WTC11 (cell line): ENCODE measurements at regions not wholly inside any gene's neighbourhood (a gene's known extent, or its start where the extent isn't known, plus 50 kb on each side); places are given as distances from the start of the nearest gene placed in this dataset.

Experiments
- ATAC-seq: fragments of 200-7000 bp; cut with Tn5 transposase; 2 replicates; pipeline ENCODE4 v1.10.0; 2021; ENCODE audit warnings: mild to moderate bottlenecking, moderate library complexity
- CTCF ChIA-PET: fragments of 300-600 bp; sonication (Branson Sonifier 250); formaldehyde crosslinking; loops from one replicate; lab custom pipeline; 2021; ENCODE audit warnings: antibody characterized with exemption; lab: Charles Lee
- POLR2A ChIA-PET: fragments of 350-600 bp; sonication (Branson Sonifier 250); formaldehyde crosslinking; loops from one replicate; lab custom pipeline; 2021; ENCODE audit warnings: antibody characterized with exemption; lab: Charles Lee
- DNase-seq: peaks from one replicate; pipeline ENCODE4 v3.0.0; 2021; ENCODE audit warnings: low spot score
- H3K27ac Mint-ChIP-seq: 2 replicates; pipeline ENCODE4 v1.8.0; 2021; ENCODE audit warnings: mixed read lengths
- H3K27me3 Mint-ChIP-seq: 2 replicates; pipeline ENCODE4 v1.8.0; 2021; ENCODE audit warnings: low read depth, mild to moderate bottlenecking, moderate library complexity, mixed read lengths
- H3K36me3 Mint-ChIP-seq: 2 replicates; pipeline ENCODE4 v1.8.0; 2021; ENCODE audit warnings: mixed read lengths
- H3K4me1 Mint-ChIP-seq: 2 replicates; pipeline ENCODE4 v1.8.0; 2022; ENCODE audit warnings: mixed read lengths
- H3K4me3 Mint-ChIP-seq: 2 replicates; pipeline ENCODE4 v1.8.0; 2021; ENCODE audit warnings: mild to moderate bottlenecking, moderate library complexity, mixed read lengths
- H3K9me3 Mint-ChIP-seq: 2 replicates; pipeline ENCODE4 v1.8.0; 2021; ENCODE audit warnings: mixed read lengths
- ESRRA ChIP-seq: sonication (generic); formaldehyde crosslinking; IDR thresholded peaks from 2 replicates; pipeline ENCODE4 v1.8.1; 2022; ENCODE audit warnings: mild to moderate bottlenecking, missing genetic modification reagents, borderline replicate concordance
- FOXJ3 ChIP-seq: sonication (generic); formaldehyde crosslinking; IDR thresholded peaks from 2 replicates; pipeline ENCODE4 v1.9.0; 2021; ENCODE audit warnings: missing genetic modification reagents, mild to moderate bottlenecking, borderline replicate concordance
- GRHL2 ChIP-seq: fragments of 250-450 bp; sonication (Bioruptor Pico); IDR thresholded peaks from 2 replicates; pipeline ENCODE4 v1.8.0; 2022; ENCODE audit warnings: mild to moderate bottlenecking, moderate library complexity; ENCODE audit not compliant: insufficient replicate concordance, severe bottlenecking
- HMGA2 ChIP-seq: fragments of 250-450 bp; sonication (Bioruptor Pico); IDR thresholded peaks from 2 replicates; pipeline ENCODE4 v1.4.0; 2021; ENCODE audit warnings: mild to moderate bottlenecking, moderate library complexity
- NFYB ChIP-seq: sonication (generic); formaldehyde crosslinking; conservative IDR thresholded peaks from 2 replicates; pipeline ENCODE4 v1.8.0; 2022; ENCODE audit warnings: low read depth, missing genetic modification reagents
- NR1H2 ChIP-seq: sonication (generic); formaldehyde crosslinking; IDR thresholded peaks from 2 replicates; pipeline ENCODE4 v1.9.0; 2021; ENCODE audit warnings: mild to moderate bottlenecking, moderate library complexity, missing genetic modification reagents
- NR3C1 ChIP-seq: sonication (generic); formaldehyde crosslinking; conservative IDR thresholded peaks from 2 replicates; pipeline ENCODE4 v1.8.1; 2023; ENCODE audit warnings: low read depth, mild to moderate bottlenecking, missing genetic modification reagents
- ZNF232 ChIP-seq: sonication (generic); formaldehyde crosslinking; IDR thresholded peaks from 2 replicates; pipeline ENCODE4 v1.8.0; 2022; ENCODE audit warnings: mild to moderate bottlenecking, missing genetic modification reagents
- TF ChIP-seq, protein P1 (sequence below): sonication (generic); formaldehyde crosslinking; IDR thresholded peaks from 2 replicates; pipeline ENCODE4 v1.8.1; 2022; ENCODE audit warnings: missing genetic modification reagents, borderline replicate concordance
- TF ChIP-seq, protein P2 (sequence below): sonication (generic); formaldehyde crosslinking; IDR thresholded peaks from 2 replicates; pipeline ENCODE4 v1.8.0; 2023; ENCODE audit warnings: missing genetic modification reagents, mild to moderate bottlenecking, borderline replicate concordance
- TF ChIP-seq, protein P3 (sequence below): sonication (generic); formaldehyde crosslinking; IDR thresholded peaks from 2 replicates; pipeline ENCODE4 v1.8.0; 2022; ENCODE audit warnings: mild to moderate bottlenecking, missing genetic modification reagents
- TF ChIP-seq, protein P4 (sequence below): sonication (generic); formaldehyde crosslinking; IDR thresholded peaks from 2 replicates; pipeline ENCODE4 v1.8.1; 2023; ENCODE audit warnings: mild to moderate bottlenecking, missing genetic modification reagents
- TF ChIP-seq, protein P5 (sequence below): fragments of 250-450 bp; sonication (Bioruptor Pico); IDR thresholded peaks from 2 replicates; pipeline ENCODE4 v2.1.2; 2022; ENCODE audit warnings: mild to moderate bottlenecking, moderate library complexity
- TF ChIP-seq, protein P6 (sequence below): sonication (generic); formaldehyde crosslinking; conservative IDR thresholded peaks from 2 replicates; pipeline ENCODE4 v1.8.1; 2022; ENCODE audit warnings: mild to moderate bottlenecking, missing genetic modification reagents
- TF ChIP-seq, protein P7 (sequence below): sonication (generic); formaldehyde crosslinking; IDR thresholded peaks from 2 replicates; pipeline ENCODE4 v1.8.0; 2023; ENCODE audit warnings: mild to moderate bottlenecking, missing genetic modification reagents

DNA sequence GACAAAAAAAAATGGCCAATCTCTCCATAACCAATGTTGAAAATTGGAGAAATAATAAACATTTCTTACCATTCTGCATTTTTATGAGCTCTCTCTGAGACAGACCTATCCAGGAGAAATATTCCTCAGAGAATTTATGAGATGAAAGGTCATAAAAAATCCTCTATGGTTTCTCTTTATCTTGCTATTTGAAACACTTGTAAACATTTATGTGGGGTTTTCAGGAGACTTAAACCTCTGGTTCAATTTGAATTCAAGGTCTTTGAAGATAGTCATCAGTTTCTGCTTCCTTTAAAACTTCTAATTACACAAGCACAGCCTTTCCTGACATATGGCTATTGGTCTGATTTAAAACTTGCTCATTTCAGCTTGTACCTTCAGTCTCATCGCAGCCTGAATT lies 78.5 kb upstream of the APBB1IP start:
- TF ChIP-seq NFYB (CRISPR knock-in tag): no peak
- TF ChIP-seq, protein P1, sequence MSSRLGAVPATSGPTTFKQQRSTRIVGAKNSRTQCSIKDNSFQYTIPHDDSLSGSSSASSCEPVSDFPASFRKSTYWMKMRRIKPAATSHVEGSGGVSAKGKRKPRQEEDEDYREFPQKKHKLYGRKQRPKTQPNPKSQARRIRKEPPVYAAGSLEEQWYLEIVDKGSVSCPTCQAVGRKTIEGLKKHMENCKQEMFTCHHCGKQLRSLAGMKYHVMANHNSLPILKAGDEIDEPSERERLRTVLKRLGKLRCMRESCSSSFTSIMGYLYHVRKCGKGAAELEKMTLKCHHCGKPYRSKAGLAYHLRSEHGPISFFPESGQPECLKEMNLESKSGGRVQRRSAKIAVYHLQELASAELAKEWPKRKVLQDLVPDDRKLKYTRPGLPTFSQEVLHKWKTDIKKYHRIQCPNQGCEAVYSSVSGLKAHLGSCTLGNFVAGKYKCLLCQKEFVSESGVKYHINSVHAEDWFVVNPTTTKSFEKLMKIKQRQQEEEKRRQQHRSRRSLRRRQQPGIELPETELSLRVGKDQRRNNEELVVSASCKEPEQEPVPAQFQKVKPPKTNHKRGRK: no peak
- TF ChIP-seq HMGA2 (CRISPR knock-in tag): no peak
- TF ChIP-seq FOXJ3: no peak
- TF ChIP-seq, protein P2, sequence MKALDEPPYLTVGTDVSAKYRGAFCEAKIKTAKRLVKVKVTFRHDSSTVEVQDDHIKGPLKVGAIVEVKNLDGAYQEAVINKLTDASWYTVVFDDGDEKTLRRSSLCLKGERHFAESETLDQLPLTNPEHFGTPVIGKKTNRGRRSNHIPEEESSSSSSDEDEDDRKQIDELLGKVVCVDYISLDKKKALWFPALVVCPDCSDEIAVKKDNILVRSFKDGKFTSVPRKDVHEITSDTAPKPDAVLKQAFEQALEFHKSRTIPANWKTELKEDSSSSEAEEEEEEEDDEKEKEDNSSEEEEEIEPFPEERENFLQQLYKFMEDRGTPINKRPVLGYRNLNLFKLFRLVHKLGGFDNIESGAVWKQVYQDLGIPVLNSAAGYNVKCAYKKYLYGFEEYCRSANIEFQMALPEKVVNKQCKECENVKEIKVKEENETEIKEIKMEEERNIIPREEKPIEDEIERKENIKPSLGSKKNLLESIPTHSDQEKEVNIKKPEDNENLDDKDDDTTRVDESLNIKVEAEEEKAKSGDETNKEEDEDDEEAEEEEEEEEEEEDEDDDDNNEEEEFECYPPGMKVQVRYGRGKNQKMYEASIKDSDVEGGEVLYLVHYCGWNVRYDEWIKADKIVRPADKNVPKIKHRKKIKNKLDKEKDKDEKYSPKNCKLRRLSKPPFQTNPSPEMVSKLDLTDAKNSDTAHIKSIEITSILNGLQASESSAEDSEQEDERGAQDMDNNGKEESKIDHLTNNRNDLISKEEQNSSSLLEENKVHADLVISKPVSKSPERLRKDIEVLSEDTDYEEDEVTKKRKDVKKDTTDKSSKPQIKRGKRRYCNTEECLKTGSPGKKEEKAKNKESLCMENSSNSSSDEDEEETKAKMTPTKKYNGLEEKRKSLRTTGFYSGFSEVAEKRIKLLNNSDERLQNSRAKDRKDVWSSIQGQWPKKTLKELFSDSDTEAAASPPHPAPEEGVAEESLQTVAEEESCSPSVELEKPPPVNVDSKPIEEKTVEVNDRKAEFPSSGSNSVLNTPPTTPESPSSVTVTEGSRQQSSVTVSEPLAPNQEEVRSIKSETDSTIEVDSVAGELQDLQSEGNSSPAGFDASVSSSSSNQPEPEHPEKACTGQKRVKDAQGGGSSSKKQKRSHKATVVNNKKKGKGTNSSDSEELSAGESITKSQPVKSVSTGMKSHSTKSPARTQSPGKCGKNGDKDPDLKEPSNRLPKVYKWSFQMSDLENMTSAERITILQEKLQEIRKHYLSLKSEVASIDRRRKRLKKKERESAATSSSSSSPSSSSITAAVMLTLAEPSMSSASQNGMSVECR (CRISPR knock-in tag): no peak
- TF ChIP-seq NR3C1 (CRISPR knock-in tag): no peak
- TF ChIP-seq, protein P3, sequence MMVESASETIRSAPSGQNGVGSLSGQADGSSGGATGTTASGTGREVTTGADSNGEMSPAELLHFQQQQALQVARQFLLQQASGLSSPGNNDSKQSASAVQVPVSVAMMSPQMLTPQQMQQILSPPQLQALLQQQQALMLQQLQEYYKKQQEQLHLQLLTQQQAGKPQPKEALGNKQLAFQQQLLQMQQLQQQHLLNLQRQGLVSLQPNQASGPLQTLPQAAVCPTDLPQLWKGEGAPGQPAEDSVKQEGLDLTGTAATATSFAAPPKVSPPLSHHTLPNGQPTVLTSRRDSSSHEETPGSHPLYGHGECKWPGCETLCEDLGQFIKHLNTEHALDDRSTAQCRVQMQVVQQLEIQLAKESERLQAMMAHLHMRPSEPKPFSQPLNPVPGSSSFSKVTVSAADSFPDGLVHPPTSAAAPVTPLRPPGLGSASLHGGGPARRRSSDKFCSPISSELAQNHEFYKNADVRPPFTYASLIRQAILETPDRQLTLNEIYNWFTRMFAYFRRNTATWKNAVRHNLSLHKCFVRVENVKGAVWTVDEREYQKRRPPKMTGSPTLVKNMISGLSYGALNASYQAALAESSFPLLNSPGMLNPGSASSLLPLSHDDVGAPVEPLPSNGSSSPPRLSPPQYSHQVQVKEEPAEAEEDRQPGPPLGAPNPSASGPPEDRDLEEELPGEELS (CRISPR knock-in tag): no peak
- no peak for TF ChIP-seq NR1H2 (CRISPR knock-in tag)
- no peak for TF ChIP-seq GRHL2 (CRISPR knock-in tag)
- no peak for TF ChIP-seq ZNF232 (CRISPR knock-in tag)
- TF ChIP-seq, protein P4, sequence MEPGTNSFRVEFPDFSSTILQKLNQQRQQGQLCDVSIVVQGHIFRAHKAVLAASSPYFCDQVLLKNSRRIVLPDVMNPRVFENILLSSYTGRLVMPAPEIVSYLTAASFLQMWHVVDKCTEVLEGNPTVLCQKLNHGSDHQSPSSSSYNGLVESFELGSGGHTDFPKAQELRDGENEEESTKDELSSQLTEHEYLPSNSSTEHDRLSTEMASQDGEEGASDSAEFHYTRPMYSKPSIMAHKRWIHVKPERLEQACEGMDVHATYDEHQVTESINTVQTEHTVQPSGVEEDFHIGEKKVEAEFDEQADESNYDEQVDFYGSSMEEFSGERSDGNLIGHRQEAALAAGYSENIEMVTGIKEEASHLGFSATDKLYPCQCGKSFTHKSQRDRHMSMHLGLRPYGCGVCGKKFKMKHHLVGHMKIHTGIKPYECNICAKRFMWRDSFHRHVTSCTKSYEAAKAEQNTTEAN: no peak
- no peak for TF ChIP-seq ESRRA (CRISPR knock-in tag)
- TF ChIP-seq, protein P5, sequence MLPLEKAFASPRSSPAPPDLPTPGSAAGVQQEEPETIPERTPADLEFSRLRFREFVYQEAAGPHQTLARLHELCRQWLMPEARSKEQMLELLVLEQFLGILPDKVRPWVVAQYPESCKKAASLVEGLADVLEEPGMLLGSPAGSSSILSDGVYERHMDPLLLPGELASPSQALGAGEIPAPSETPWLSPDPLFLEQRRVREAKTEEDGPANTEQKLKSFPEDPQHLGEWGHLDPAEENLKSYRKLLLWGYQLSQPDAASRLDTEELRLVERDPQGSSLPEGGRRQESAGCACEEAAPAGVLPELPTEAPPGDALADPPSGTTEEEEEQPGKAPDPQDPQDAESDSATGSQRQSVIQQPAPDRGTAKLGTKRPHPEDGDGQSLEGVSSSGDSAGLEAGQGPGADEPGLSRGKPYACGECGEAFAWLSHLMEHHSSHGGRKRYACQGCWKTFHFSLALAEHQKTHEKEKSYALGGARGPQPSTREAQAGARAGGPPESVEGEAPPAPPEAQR (CRISPR knock-in tag): no peak
- TF ChIP-seq, protein P6, sequence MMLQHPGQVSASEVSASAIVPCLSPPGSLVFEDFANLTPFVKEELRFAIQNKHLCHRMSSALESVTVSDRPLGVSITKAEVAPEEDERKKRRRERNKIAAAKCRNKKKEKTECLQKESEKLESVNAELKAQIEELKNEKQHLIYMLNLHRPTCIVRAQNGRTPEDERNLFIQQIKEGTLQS (CRISPR knock-in tag): no peak
- TF ChIP-seq, protein P7, sequence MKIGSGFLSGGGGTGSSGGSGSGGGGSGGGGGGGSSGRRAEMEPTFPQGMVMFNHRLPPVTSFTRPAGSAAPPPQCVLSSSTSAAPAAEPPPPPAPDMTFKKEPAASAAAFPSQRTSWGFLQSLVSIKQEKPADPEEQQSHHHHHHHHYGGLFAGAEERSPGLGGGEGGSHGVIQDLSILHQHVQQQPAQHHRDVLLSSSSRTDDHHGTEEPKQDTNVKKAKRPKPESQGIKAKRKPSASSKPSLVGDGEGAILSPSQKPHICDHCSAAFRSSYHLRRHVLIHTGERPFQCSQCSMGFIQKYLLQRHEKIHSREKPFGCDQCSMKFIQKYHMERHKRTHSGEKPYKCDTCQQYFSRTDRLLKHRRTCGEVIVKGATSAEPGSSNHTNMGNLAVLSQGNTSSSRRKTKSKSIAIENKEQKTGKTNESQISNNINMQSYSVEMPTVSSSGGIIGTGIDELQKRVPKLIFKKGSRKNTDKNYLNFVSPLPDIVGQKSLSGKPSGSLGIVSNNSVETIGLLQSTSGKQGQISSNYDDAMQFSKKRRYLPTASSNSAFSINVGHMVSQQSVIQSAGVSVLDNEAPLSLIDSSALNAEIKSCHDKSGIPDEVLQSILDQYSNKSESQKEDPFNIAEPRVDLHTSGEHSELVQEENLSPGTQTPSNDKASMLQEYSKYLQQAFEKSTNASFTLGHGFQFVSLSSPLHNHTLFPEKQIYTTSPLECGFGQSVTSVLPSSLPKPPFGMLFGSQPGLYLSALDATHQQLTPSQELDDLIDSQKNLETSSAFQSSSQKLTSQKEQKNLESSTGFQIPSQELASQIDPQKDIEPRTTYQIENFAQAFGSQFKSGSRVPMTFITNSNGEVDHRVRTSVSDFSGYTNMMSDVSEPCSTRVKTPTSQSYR (CRISPR knock-in tag): no peak
- no peak overlapping the region for H3K27ac Mint-ChIP-seq
- POLR2A ChIA-PET: interaction anchor here (0.6 kb wide), 1 partner anchor 84 kb away, joined by 4 read pairs; no protein-coding TSS in a partner anchor

More for the DNA sequence above, 78.5 kb upstream of the APBB1IP start:
- H3K4me3 Mint-ChIP-seq: no peak overlapping the region
- H3K9me3 Mint-ChIP-seq: no peaks in the 10 kb centered on the region
- ATAC-seq (no peak), DNase-seq (no peak)
- H3K27me3 Mint-ChIP-seq: peaks cover 5% of the 10 kb centered on the region; the same call in 1 of the 2 replicates
- no peaks in the 10 kb centered on the region for H3K36me3 Mint-ChIP-seq
- CTCF ChIA-PET: no interaction called here
- no peaks in the 10 kb centered on the region for H3K4me1 Mint-ChIP-seq
